ENCODE measurements at regions not wholly inside any gene's neighbourhood (a gene's known extent, or its start where the extent isn't known, plus 50 kb on each side); places are given as distances from the start of the nearest gene placed in this dataset.
"Not testable (repeated sequence)": the region's sequence is repeated elsewhere in the genome, so short reads cannot be mapped to it uniquely, and the experiment has no call there.

GRCh38 chr3:159246385-159246784 lies 444.5 kb downstream of the MFSD1 start:
- H3K4me1 Mint-ChIP-seq: no peaks in the 10 kb centered on the region
- H3K36me3 Mint-ChIP-seq (ENCODE audit: low read depth): no peaks in the 10 kb centered on the region
- no peak overlapping the region for H3K4me3 Mint-ChIP-seq
- no peak for DNase-seq
- no peak overlapping the region for H3K27ac Mint-ChIP-seq
- H3K27me3 Mint-ChIP-seq: no peaks in the 10 kb centered on the region
- no peak for ATAC-seq
- H3K9me3 ChIP-seq (ENCODE audit: control insufficient read depth, low read length, poor library complexity, severe bottlenecking): peaks cover 3% of the 10 kb centered on the region

GRCh38 chr3:159249472-159250174 lies 447.8 kb downstream of the MFSD1 start:
- no peaks in the 10 kb centered on the region for H3K36me3 Mint-ChIP-seq (ENCODE audit: low read depth)
- no peak for DNase-seq
- no peak overlapping the region for H3K27ac Mint-ChIP-seq
- H3K9me3 ChIP-seq (ENCODE audit: control insufficient read depth, low read length, poor library complexity, severe bottlenecking): no peaks in the 10 kb centered on the region
- ATAC-seq: no peak
- H3K27me3 Mint-ChIP-seq: no peaks in the 10 kb centered on the region
- no peaks in the 10 kb centered on the region for H3K4me1 Mint-ChIP-seq
- no peak overlapping the region for H3K4me3 Mint-ChIP-seq

- no peaks in the 10 kb centered on the region for H3K9me3 ChIP-seq (ENCODE audit: control insufficient read depth, low read length, poor library complexity, severe bottlenecking)
- Mint-ChIP-seq H3K4me3 (no peak overlapping the region), H3K4me1 (peaks cover 4% of the 10 kb centered on the region), H3K27ac (no peak overlapping the region), H3K27me3 (peaks cover 9% of the 10 kb centered on the region), H3K36me3 (ENCODE audit: low read depth) (no peaks in the 10 kb centered on the region)
- DNase-seq (no peak), ATAC-seq (no peak)
These were observed 449.1 kb downstream of the MFSD1 start for GRCh38 chr3:159250961-159251360.

GRCh38 chr3:159252274-159252673 lies 450.4 kb downstream of the MFSD1 start:
- Mint-ChIP-seq H3K27ac (no peak overlapping the region), H3K4me1 (peaks cover 4% of the 10 kb centered on the region), H3K27me3 (peaks cover 12% of the 10 kb centered on the region), H3K36me3 (ENCODE audit: low read depth) (no peaks in the 10 kb centered on the region), H3K4me3 (no peak overlapping the region)
- DNase-seq: no peak
- no peaks in the 10 kb centered on the region for H3K9me3 ChIP-seq (ENCODE audit: control insufficient read depth, low read length, poor library complexity, severe bottlenecking)
- no peak for ATAC-seq

GRCh38 chr3:159252772-159253384 lies 451.0 kb downstream of the MFSD1 start:
- Mint-ChIP-seq H3K27me3 (peaks cover 18% of the 10 kb centered on the region), H3K4me3 (no peak overlapping the region), H3K36me3 (ENCODE audit: low read depth) (no peaks in the 10 kb centered on the region), H3K27ac (no peak overlapping the region), H3K4me1 (peaks cover 4% of the 10 kb centered on the region)
- ATAC-seq (no peak), DNase-seq (no peak)
- H3K9me3 ChIP-seq (ENCODE audit: control insufficient read depth, low read length, poor library complexity, severe bottlenecking): no peaks in the 10 kb centered on the region

- no peaks in the 10 kb centered on the region for H3K36me3 Mint-ChIP-seq (ENCODE audit: low read depth)
- no peaks in the 10 kb centered on the region for H3K9me3 ChIP-seq (ENCODE audit: control insufficient read depth, low read length, poor library complexity, severe bottlenecking)
- H3K27ac Mint-ChIP-seq: no peak overlapping the region
- H3K27me3 Mint-ChIP-seq: peaks cover 24% of the 10 kb centered on the region
- DNase-seq (no peak), ATAC-seq (no peak)
- H3K4me3 Mint-ChIP-seq: no peak overlapping the region
- H3K4me1 Mint-ChIP-seq: peaks cover 4% of the 10 kb centered on the region
These were observed 452.0 kb downstream of the MFSD1 start for GRCh38 chr3:159253860-159254259.

GRCh38 chr3:159257954-159258353 lies 456.1 kb downstream of the MFSD1 start:
- no peak overlapping the region for H3K4me3 Mint-ChIP-seq
- peaks cover 42% of the 10 kb centered on the region for H3K27me3 Mint-ChIP-seq
- no peaks in the 10 kb centered on the region for H3K36me3 Mint-ChIP-seq (ENCODE audit: low read depth)
- H3K4me1 Mint-ChIP-seq: peaks cover 4% of the 10 kb centered on the region
- DNase-seq (no peak), ATAC-seq (no peak)
- no peak overlapping the region for H3K27ac Mint-ChIP-seq
- H3K9me3 ChIP-seq (ENCODE audit: control insufficient read depth, low read length, poor library complexity, severe bottlenecking): no peaks in the 10 kb centered on the region

- Mint-ChIP-seq H3K27ac (no peak overlapping the region), H3K4me3 (no peak overlapping the region), H3K27me3 (peaks cover 45% of the 10 kb centered on the region), H3K4me1 (peaks cover 4% of the 10 kb centered on the region), H3K36me3 (ENCODE audit: low read depth) (no peaks in the 10 kb centered on the region)
- no peak for ATAC-seq
- H3K9me3 ChIP-seq (ENCODE audit: control insufficient read depth, low read length, poor library complexity, severe bottlenecking): no peaks in the 10 kb centered on the region
- DNase-seq: no peak
These were observed 457.1 kb downstream of the MFSD1 start for GRCh38 chr3:159258934-159259333.

GRCh38 chr3:159260049-159260662 lies 458.3 kb downstream of the MFSD1 start:
- peaks cover 49% of the 10 kb centered on the region for H3K27me3 Mint-ChIP-seq
- H3K4me1 Mint-ChIP-seq: peaks cover 4% of the 10 kb centered on the region
- no peak overlapping the region for H3K27ac Mint-ChIP-seq
- no peaks in the 10 kb centered on the region for H3K9me3 ChIP-seq (ENCODE audit: control insufficient read depth, low read length, poor library complexity, severe bottlenecking)
- no peak overlapping the region for H3K4me3 Mint-ChIP-seq
- no peak for ATAC-seq
- peak in 1 of 3 donors; percentile 5 for DNase-seq
- H3K36me3 Mint-ChIP-seq (ENCODE audit: low read depth): no peaks in the 10 kb centered on the region

GRCh38 chr3:159261333-159261732 lies 459.5 kb downstream of the MFSD1 start:
- ATAC-seq: not testable (repeated sequence)

GRCh38 chr3:159263750-159264553 lies 462.1 kb downstream of the MFSD1 start:
- no peaks in the 10 kb centered on the region for H3K36me3 Mint-ChIP-seq (ENCODE audit: low read depth)
- H3K4me1 Mint-ChIP-seq: peaks cover 3% of the 10 kb centered on the region
- no peak overlapping the region for H3K27ac Mint-ChIP-seq
- no peaks in the 10 kb centered on the region for H3K9me3 ChIP-seq (ENCODE audit: control insufficient read depth, low read length, poor library complexity, severe bottlenecking)
- DNase-seq: no peak
- no peak overlapping the region for H3K4me3 Mint-ChIP-seq
- no peak for ATAC-seq
- peaks cover 29% of the 10 kb centered on the region for H3K27me3 Mint-ChIP-seq

More at GRCh38 chr3:159261333-159261732, 459.5 kb downstream of the MFSD1 start:
- H3K4me1 Mint-ChIP-seq; DNase-seq; H3K36me3 Mint-ChIP-seq (ENCODE audit: low read depth); H3K4me3 Mint-ChIP-seq; H3K9me3 ChIP-seq (ENCODE audit: control insufficient read depth, low read length, poor library complexity, severe bottlenecking); H3K27ac Mint-ChIP-seq: not testable (repeated sequence)
- peaks cover 44% of the 10 kb centered on the region for H3K27me3 Mint-ChIP-seq

GRCh38 chr3:159265705-159266104 lies 463.9 kb downstream of the MFSD1 start:
- H3K27ac Mint-ChIP-seq: no peak overlapping the region
- H3K4me1 Mint-ChIP-seq: peaks cover 3% of the 10 kb centered on the region
- no peaks in the 10 kb centered on the region for H3K9me3 ChIP-seq (ENCODE audit: control insufficient read depth, low read length, poor library complexity, severe bottlenecking)
- H3K4me3 Mint-ChIP-seq: no peak overlapping the region
- ATAC-seq (no peak), DNase-seq (no peak)
- peaks cover 25% of the 10 kb centered on the region for H3K27me3 Mint-ChIP-seq
- no peaks in the 10 kb centered on the region for H3K36me3 Mint-ChIP-seq (ENCODE audit: low read depth)

- H3K9me3 ChIP-seq (ENCODE audit: control insufficient read depth, low read length, poor library complexity, severe bottlenecking): no peaks in the 10 kb centered on the region
- H3K27ac Mint-ChIP-seq: no peak overlapping the region
- DNase-seq (no peak), ATAC-seq (no peak)
- peaks cover 3% of the 10 kb centered on the region for H3K4me1 Mint-ChIP-seq
- no peak overlapping the region for H3K4me3 Mint-ChIP-seq
- no peaks in the 10 kb centered on the region for H3K36me3 Mint-ChIP-seq (ENCODE audit: low read depth)
- H3K27me3 Mint-ChIP-seq: peaks cover 28% of the 10 kb centered on the region
These were observed 464.9 kb downstream of the MFSD1 start for GRCh38 chr3:159266779-159267178.
